IPS DF 4.7 (cell line): ENCODE measurements at regions not wholly inside any gene's neighbourhood (a gene's known extent, or its start where the extent isn't known, plus 50 kb on each side); places are given as distances from the start of the nearest gene placed in this dataset.

ENCODE experiments used
- DNase-seq: peaks from one replicate; pipeline ENCODE4 v3.0.0-alpha.2; 2013; ENCODE audit warnings: low spot score; ENCODE audit errors: extremely low read depth

DNA sequence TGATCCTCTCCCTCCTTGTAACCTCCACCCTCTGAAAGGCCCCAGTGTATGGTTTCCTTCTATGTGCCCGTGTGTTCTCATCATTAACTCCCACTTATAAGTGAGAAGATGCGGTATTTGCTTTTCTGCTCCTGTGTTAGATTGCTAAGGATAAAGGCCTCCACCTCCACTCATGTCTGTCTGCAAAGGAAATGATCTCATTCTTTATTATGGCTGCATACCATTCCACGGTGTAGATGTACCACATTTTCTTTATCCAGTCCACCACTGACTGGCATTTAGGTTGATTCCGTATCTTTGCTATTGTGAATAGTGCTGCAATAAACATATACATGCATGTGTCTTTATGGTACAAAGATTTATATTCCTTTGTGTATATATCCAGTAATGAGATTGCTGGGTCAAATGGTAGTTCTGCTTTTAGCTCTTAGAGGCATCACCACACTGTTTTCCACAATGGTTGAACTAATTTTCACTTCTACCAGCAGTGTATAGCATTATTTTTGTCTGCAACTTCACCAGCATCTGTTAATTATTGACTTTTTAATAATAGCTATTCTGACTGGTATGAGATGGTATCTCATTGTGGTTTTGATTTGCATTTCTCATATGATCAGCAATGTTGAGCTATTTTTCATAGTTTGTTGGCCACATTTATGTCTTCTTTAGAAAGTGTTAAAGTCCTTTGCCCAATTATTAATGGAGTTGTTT, 1030.9 kb downstream of the FSTL5 start:
- no peak for DNase-seq

GRCh38 chr4:161121451-161121850, 1042.3 kb downstream of the FSTL5 start:
- DNase-seq, result no peak

- no peak for DNase-seq
Observed at GRCh38 chr4:161101881-161102280, 1061.9 kb downstream of the FSTL5 start.

DNA sequence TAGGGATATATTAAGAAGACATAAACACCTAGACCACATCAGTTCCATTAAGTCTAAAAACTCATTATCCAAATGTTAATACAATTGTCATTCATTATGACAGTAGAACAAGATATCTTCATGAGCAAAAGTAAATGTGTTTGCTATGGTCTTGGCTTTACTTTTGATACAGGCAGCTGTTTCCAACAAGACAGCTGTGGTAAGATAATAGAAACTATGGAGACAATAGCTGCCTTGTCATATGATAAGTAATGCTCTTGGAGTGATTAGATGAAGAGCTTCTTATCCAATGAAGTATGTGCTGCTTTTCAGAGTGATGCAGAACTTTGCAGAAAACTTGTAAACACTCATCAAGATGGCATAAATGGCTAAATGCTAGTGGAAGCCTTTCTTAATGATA, 1066.0 kb downstream of the FSTL5 start:
- DNase-seq, result no peak

GRCh38 chr4:161061046-161061445, 1102.8 kb downstream of the FSTL5 start:
- DNase-seq, result no peak
